PC-3 (cell line): ENCODE measurements at regions not wholly inside any gene's neighbourhood (a gene's known extent, or its start where the extent isn't known, plus 50 kb on each side); places are given as distances from the start of the nearest gene placed in this dataset.
"Not testable (repeated sequence)": the region's sequence is repeated elsewhere in the genome, so short reads cannot be mapped to it uniquely, and the experiment has no call there.

Experiments used
- EZH2 ChIP-seq: fragments of 300-600 bp; sonication (generic); IDR thresholded peaks from one replicate; pipeline ENCODE4 v1.6.1; 2017; ENCODE audit warnings: antibody characterized with exemption, mild to moderate bottlenecking, low read length; ENCODE audit not compliant: unreplicated experiment
- EZH2phosphoT487 ChIP-seq: fragments of 300-600 bp; sonication (generic); IDR thresholded peaks from 2 replicates; pipeline ENCODE4 v1.6.1; 2018; ENCODE audit warnings: mild to moderate bottlenecking, antibody characterized with exemption, low read length, borderline replicate concordance
- TF ChIP-seq, protein P1 (sequence below): fragments of 300-600 bp; sonication (generic); conservative IDR thresholded peaks from 2 replicates; pipeline ENCODE4 v1.5.1; 2017; ENCODE audit warnings: antibody characterized with exemption, low read depth, mild to moderate bottlenecking, low read length

GRCh38 chr6:168932171-168932570 is 321.5 kb downstream of the THBS2 start:
- TF ChIP-seq, protein P1, sequence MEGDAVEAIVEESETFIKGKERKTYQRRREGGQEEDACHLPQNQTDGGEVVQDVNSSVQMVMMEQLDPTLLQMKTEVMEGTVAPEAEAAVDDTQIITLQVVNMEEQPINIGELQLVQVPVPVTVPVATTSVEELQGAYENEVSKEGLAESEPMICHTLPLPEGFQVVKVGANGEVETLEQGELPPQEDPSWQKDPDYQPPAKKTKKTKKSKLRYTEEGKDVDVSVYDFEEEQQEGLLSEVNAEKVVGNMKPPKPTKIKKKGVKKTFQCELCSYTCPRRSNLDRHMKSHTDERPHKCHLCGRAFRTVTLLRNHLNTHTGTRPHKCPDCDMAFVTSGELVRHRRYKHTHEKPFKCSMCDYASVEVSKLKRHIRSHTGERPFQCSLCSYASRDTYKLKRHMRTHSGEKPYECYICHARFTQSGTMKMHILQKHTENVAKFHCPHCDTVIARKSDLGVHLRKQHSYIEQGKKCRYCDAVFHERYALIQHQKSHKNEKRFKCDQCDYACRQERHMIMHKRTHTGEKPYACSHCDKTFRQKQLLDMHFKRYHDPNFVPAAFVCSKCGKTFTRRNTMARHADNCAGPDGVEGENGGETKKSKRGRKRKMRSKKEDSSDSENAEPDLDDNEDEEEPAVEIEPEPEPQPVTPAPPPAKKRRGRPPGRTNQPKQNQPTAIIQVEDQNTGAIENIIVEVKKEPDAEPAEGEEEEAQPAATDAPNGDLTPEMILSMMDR: not testable (repeated sequence)
- TF ChIP-seq EZH2, EZH2phosphoT487: not testable (repeated sequence)
